HG02763 (cell line): ENCODE measurements at regions not wholly inside any gene's neighbourhood (a gene's known extent, or its start where the extent isn't known, plus 50 kb on each side); places are given as distances from the start of the nearest gene placed in this dataset.
"Not testable (repeated sequence)": the region's sequence is repeated elsewhere in the genome, so short reads cannot be mapped to it uniquely, and the experiment has no call there.

Experiments used
- ATAC-seq: cut with Tn5 transposase; IDR thresholded peaks from one replicate; pipeline ENCODE4 v1.9.1; 2021; ENCODE audit warnings: mild to moderate bottlenecking, moderate library complexity; ENCODE audit not compliant: unreplicated experiment

- not testable (repeated sequence) for ATAC-seq
Measured at GRCh38 chr1:214095896-214096295, 108.1 kb downstream of the PROX1 start.

GRCh38 chr1:214101246-214101645 lies 113.5 kb downstream of the PROX1 start:
- ATAC-seq: no peak

- no peak for ATAC-seq
Measured at GRCh38 chr1:214101828-214102227, 114.1 kb downstream of the PROX1 start.

- ATAC-seq: no peak
Measured at GRCh38 chr1:214102907-214103306, 115.1 kb downstream of the PROX1 start.

GRCh38 chr1:214103778-214104177 lies 116.0 kb downstream of the PROX1 start:
- ATAC-seq: no peak

- ATAC-seq: no peak
Measured at GRCh38 chr1:214106375-214106774, 118.6 kb downstream of the PROX1 start.

GRCh38 chr1:214107322-214108096 lies 119.7 kb downstream of the PROX1 start:
- ATAC-seq: no peak

GRCh38 chr1:214108097-214108446 lies 120.3 kb downstream of the PROX1 start:
- no peak for ATAC-seq

- ATAC-seq: no peak
Measured at GRCh38 chr1:214111796-214112195, 124.0 kb downstream of the PROX1 start.

GRCh38 chr1:214116258-214116657 lies 128.5 kb downstream of the PROX1 start:
- ATAC-seq: no peak

GRCh38 chr1:214117780-214118179 lies 130.0 kb downstream of the PROX1 start:
- no peak for ATAC-seq

- ATAC-seq: no peak
Measured at GRCh38 chr1:214120191-214120590, 132.4 kb downstream of the PROX1 start.

- ATAC-seq: no peak
Measured at GRCh38 chr1:214120951-214121350, 133.2 kb downstream of the PROX1 start.

GRCh38 chr1:214122110-214122509 lies 134.3 kb downstream of the PROX1 start:
- no peak for ATAC-seq

- peak; percentile 47 for ATAC-seq
Measured at GRCh38 chr1:214123061-214123784, 135.4 kb downstream of the PROX1 start.

- no peak for ATAC-seq
Measured at GRCh38 chr1:214124281-214124805, 136.6 kb downstream of the PROX1 start.

GRCh38 chr1:214124915-214125314 lies 137.1 kb downstream of the PROX1 start:
- ATAC-seq: no peak

GRCh38 chr1:214125819-214126218 lies 138.0 kb downstream of the PROX1 start:
- ATAC-seq: no peak

GRCh38 chr1:214126697-214127146 lies 138.9 kb downstream of the PROX1 start:
- no peak for ATAC-seq

GRCh38 chr1:214127705-214128104 lies 139.9 kb downstream of the PROX1 start:
- no peak for ATAC-seq

- ATAC-seq: no peak
Measured at GRCh38 chr1:214135886-214136285, 145.1 kb upstream of the SMYD2 start.

- no peak for ATAC-seq
Measured at GRCh38 chr1:214136324-214136919, 144.5 kb upstream of the SMYD2 start.
